ENCODE measurements at regions not wholly inside any gene's neighbourhood (a gene's known extent, or its start where the extent isn't known, plus 50 kb on each side); places are given as distances from the start of the nearest gene placed in this dataset.
"Not testable (repeated sequence)": the region's sequence is repeated elsewhere in the genome, so short reads cannot be mapped to it uniquely, and the experiment has no call there.

DNA sequence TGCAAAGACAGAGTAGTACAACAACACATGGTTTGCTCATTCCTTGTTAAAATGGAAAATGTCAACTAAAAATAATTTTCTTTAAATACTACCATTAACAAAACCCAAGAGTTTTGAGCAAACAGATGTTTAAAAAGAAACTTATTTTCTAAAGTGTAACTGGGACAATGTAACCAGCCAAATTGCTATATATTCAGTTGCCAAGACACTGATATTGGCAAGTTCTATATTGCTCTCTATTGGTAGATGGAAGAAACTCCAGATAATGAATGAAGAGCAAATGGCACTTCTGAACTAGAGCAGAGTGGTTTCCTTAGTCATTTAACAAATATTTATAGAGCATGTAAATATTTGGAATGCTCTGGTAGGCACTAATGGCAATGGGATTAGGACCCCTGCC, 966.2 kb downstream of the RPA4 start:
- DNase-seq = no peak
- intact Hi-C loops (cut with DNase I) = no loop called here

DNA sequence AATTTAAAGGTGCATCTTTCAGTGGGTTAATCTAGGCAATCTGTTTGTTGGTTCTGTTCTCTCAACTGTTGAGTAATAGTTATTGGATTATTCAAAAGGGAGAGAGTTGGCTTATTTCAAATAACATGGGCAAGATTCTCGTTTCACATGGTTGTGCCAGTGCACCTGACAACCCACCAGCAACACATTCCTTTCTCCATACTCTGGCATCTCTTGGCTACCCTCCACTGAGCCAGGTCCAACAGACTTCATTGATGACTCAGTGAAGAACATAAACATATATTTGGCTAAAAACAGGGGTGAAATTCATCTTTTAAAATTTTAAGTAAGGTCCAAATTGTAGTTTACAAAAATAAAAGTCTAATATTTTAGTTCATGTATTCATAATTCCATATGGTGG, 967.2 kb downstream of the RPA4 start:
- no peak for DNase-seq

DNA sequence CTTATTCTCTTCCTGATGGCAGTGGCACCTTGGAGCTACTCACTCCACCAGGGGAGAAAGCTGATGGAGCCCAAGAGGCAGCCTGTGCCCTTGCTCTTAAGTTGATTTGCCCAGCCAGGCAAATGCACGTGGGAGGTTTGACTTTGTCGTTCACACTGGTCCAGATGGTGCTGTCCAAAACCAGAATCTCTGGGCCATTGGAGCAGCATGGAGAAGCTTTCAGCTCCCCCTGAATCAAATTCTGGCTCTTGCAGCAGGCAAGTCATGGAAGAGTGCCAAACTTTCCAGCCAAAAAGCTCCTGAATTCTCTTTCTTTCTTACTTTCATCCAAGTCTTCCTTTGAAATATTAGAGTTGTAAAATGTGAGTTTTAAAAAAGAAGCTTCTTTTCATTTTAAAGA, 970.4 kb downstream of the RPA4 start:
- intact Hi-C loops (cut with DNase I) = no loop called here
- DNase-seq = peak in 5 of 10 donors; percentile 11 to 77 (median 21)

More for the DNA sequence above, 967.2 kb downstream of the RPA4 start:
- intact Hi-C loops (cut with DNase I) = no loop called here

DNA sequence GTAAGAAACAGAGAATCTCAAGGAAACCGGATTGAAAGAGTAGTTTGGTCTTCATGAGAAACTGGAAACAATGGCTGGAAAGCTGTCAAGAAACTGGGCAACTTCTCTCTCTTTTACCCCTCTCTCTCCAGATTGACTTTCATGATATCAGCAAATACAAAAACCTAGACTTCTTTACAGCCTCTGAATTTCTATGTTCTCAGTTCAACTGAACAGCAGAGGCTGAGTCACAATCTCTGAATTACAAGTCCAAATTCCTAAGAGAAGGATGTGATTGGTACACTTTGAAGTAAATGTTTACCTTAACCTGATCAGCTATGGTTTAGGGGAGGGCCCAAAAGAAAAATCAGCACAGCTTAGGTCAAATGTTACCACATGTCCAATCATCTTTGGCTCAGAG, 974.9 kb downstream of the RPA4 start:
- DNase-seq = no peak
- intact Hi-C loops (cut with DNase I) = no loop called here

DNA sequence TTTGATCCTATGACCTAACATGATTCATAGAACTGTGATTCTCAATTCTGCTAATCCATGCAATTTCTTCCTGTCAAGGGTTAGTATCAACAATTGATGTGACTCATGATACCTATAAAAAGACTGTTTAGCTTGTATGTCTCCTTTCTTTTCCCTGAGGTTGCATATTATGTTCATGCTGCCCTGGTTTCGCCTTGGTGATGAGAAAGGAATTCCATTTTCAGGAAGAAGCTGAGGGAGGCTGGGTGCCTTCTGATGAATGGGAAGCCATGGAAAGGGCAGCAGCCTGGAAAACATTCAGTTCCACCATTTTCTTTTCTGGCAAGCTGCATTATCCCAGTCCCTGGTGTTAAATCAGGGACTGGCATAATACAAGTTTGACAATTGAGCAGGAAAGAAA, 976.5 kb downstream of the RPA4 start:
- DNase-seq = no peak
- intact Hi-C loops (cut with DNase I) = no loop called here

DNA sequence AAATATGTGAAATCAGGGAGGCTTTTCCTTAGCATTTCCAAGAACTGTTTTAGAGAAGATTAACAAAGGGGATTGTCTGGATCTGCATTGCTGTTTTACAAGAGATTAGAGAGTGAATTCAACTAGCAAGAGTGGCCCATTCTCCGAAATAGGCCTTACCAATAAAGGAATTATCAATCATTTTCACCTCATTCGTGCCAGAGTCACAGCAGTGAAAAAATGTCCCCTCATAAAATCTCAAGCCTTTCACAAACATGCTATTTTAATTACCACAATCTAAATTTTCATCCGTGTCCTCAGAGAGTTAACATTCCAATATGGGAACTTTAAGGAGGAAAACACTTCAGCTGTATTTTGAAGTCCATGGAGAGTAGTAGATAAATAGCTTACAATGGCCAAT, 979.6 kb downstream of the RPA4 start:
- intact Hi-C loops (cut with DNase I) = no loop called here

DNA sequence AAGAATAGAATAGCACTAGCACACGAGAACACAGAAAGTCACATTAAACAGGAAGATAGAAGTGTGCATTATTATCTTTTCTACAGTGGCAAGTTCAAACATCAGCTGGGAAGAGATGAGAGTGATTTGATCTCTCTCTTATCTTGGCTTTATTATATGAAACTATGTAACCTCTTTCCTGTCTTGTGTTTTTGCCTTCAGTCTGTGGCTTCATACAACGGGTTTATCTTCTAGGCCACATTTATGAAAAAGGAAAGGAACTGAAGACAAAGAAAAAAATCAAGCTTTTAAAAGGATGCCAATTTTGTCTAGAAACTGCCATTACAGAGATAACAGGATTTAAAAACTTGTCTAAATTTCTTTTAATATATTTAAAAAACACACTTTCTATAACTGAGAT, 983.6 kb downstream of the RPA4 start:
- no peak for DNase-seq

More for the DNA sequence above, 979.6 kb downstream of the RPA4 start:
- DNase-seq = no peak

DNA sequence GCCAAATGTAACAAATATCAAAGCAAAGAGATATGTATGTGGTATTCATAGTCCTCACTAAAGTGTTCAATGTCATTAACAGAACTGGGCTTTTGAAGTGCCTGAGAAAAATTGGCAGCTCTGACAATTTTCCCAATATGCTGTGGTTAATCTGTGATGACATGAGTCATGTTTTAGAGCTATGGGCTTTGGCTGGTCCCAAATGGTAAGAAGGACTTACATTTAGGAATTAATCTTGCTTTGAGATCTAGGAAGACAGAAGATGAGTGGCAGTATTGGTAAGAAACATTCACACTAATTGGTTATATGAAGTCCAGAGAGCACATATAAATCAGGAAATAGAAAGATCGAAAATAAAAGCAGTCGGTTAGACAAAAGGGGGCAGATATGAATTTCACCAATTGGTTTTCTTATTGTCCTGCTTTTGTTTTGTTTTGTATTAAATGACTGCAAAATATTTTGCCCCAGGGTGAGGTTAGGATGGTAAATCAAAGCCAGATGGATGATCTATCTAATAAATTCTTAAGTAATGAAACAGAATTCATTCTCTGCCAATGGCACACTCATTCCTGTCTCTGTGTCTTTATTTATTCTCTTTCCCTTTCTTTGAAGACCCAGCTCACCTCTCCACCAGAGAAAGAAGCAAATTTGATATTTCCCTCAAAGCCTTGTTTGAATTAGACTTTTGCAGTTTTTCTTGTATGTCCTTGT, 993.1 kb downstream of the RPA4 start:
- intact Hi-C loops (cut with DNase I) = no loop called here
- DNase-seq = no peak

More for the DNA sequence above, 983.6 kb downstream of the RPA4 start:
- intact Hi-C loops (cut with DNase I) = no loop called here

DNA sequence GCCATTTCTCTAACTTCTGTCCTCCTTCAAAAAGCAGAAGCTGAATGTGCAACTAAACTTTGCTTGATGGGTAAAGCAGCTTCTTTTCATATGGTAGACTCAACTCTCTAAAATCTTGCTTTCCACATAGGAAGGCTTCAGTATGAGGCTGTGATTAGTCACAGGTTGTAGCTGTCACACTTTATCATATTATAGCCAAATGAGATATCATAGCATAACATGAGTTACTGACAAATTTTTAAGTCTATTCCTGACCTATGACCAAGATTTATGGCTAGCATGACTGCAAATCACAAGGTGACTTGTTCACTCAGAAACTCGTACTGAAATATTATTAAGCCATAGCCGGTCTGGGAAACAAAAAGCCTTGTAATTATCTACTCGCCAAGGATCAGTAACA, 998.6 kb downstream of the RPA4 start:
- intact Hi-C loops (cut with DNase I) = no loop called here
- DNase-seq = no peak

DNA sequence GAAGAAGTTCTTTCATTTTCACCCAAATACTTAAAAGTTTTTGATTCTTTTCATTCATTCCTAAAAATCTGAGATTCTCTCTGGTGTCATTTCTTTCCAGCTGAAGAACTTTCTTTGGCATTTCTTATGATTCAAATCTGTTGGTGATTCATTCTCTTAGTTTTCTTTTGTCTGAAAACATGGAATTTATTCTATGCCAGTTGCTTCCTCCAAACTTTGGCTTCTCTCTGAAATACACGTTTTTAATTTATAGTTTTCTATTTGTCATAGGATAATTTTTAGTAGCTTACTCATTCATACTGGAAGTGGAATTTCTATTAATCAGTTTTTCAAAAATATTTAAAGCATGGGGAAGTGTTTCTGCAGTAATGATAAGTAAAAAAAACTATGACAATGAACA, 1012.0 kb downstream of the RPA4 start:
- DNase-seq = no peak
- intact Hi-C loops (cut with DNase I) = no loop called here

DNA sequence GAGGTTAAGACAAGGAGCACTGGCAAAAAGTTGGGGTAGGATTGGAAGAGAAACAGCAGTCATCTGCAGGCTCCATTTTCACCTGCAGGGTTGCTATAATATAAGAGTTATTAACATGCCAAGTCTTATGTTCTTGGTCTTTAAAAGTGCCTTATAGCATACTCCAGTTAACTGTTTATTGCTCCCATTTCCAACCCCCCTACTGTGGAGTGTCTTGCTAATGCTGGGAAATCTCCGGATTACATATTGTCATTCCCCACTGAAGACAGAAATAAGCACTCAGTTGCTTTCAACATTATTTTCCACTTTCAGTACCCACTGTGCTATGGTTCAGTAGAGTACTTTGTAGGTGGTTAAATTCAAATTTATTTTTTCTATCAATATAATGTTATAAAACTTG, 1014.3 kb downstream of the RPA4 start:
- no peak for DNase-seq
- intact Hi-C loops (cut with DNase I) = no loop called here

DNA sequence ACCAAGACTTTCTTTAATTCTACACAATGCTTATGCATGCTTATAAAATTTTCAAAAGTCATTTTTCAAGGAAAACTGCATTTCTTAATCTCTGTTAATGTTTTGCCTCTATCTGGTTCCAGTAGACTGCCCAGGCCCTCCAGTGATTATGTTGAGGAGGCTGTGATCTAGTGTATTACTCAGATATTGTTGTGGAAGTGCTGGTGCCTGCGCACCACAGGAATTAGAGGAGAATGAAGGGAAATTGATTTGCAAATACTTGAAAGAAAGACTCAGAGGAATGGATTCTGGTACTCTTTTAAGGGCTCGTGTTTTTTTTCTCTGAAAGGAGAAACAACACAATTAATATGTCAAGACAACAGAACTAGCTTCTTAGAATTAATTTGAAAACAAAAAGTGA, 1015.1 kb downstream of the RPA4 start:
- DNase-seq = no peak
- intact Hi-C loops (cut with DNase I) = no loop called here

DNA sequence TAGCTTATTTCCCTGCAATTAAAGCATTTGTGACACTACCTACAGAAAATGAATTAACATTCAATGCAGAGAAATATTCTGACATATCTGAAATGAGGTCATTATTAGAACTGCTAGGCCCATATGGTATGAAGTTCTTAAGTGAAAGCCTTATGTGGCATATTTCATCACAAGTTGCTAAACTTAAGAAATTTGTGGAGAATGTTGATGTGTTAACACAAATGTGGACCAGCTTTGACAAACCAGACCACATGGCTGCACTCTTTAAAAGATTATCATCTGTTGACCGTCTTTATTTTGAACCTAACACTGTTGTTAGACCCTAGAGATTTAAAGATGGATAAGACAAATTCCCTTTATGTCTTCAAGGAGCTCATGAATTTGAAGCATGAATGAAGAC, 1024.1 kb downstream of the RPA4 start:
- intact Hi-C loops (cut with DNase I) = no loop called here
- no peak for DNase-seq

DNA sequence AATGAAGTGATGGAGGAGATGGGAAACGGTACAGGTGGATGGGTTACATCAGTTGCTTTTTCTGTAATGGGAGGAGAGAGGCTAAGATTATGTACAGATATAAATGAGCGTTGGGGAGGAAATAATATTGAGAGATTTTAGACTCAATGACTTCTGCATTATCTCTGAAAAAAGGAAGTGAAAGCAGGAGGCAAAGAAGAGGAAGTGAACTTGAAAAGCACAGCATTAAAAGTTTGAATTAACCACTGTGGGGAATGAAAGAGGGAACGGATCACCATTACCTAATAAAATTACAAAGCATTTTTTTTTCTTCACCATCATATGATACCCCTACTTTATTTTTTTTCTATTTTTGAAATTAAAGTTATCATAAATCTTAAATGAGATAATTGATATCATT, 1025.5 kb downstream of the RPA4 start:
- intact Hi-C loops (cut with DNase I) = no loop called here
- DNase-seq = no peak

DNA sequence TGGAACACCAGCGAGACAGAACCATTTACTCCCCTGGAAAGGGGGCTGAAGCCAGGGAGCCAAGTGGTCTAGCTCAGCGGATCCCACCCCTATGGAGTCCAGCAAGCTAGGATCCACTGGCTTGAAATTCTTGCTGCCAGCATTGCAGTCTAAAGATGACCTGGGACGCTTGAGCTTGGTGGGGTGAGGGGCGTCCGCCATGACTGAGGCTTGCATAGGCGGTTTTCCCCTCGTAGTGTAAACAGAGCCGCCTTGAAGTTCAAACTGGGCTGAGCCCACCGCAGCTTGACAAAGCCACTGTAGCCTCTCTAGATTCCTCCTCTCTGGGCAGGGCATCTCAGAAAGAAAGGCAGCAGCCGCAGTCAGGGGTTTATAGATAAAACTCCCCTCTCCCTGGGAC, 1031.7 kb downstream of the RPA4 start:
- intact Hi-C loops (cut with DNase I) = not testable (repeated sequence)

DNA sequence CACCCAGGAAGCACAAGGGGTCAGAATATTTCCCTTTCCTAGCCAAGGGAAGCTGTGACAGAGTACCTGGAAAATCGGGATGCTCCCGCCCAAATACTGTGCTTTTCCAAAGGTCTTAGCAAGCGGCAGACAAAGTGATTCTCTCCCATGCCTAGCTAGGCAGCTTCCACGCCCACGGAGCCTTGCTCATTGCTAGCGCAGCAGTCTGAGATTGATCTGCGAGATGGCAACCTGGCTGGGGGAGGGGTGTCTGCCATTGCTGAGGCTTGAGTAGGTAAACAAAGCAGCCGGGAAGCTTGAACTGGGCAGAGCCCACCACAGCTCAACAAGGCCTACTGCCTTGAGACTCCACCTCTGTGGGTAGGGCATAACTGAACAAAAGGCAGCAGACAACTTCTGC, 1037.5 kb downstream of the RPA4 start:
- intact Hi-C loops (cut with DNase I) = not testable (repeated sequence)
- DNase-seq = peak in 2 of 10 donors; percentile 53 to 67

More for the DNA sequence above, 1031.7 kb downstream of the RPA4 start:
- DNase-seq = peak in 1 of 10 donors; percentile 30

DNA sequence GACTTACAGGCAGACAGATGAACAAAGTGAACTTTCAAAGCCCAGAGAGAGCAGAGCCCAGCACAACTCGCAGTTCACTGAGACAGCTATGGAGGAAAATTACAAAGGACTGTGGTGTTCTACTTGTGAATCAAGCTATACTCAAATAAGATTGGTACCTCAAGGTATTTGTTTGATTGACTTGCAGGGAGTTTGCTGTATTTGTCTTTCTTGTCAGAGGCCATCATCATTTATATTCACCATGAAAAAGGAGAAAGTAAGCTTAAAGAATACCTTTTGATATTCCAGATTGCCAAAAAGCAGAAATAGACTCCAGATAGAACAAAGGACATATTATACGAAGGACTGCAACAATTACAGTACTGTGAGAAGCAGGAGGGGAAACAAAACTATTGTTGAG, 1047.9 kb downstream of the RPA4 start:
- peak in 1 of 10 donors; percentile 43 for DNase-seq
- intact Hi-C loops (cut with DNase I) = no loop called here

DNA sequence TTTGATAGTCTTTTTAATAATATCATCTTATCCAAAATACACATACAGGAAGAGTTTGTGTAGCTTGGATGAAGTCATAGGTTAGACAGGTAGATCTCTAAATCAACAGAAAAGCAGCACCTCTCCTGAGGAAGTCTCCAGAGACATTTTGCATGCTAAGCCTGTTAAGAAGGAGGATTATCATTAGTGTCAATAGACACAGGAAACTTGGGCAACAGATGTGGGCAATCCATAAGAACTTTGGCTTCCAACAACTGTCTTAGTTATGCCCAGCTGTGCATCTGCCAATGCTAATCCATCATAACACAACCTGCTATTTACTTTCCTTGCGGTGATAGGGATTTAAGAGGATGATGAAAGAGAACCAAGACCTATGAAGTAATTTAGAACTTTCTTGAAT, 1052.6 kb downstream of the RPA4 start:
- no peak for DNase-seq
- intact Hi-C loops (cut with DNase I) = no loop called here

DNA sequence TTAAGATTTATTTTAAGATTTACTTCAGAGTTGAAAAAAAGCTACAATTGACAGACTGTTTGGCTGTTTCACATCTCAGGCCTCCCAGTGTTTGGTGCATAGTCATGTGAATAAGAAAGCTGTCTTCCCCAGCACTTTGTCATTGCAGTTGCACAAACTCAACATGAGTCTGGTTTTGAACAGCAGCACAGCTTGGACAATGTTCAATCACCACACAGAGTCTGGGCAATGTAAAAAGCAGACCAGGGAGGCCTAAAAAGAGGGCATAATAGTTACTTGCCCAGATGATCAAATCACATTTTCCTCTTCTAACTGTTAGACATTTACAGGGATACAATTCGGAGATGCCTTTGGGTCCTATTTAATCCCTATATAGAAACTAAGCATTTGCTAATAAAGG, 1055.0 kb downstream of the RPA4 start:
- DNase-seq = no peak
- intact Hi-C loops (cut with DNase I) = no loop called here

DNA sequence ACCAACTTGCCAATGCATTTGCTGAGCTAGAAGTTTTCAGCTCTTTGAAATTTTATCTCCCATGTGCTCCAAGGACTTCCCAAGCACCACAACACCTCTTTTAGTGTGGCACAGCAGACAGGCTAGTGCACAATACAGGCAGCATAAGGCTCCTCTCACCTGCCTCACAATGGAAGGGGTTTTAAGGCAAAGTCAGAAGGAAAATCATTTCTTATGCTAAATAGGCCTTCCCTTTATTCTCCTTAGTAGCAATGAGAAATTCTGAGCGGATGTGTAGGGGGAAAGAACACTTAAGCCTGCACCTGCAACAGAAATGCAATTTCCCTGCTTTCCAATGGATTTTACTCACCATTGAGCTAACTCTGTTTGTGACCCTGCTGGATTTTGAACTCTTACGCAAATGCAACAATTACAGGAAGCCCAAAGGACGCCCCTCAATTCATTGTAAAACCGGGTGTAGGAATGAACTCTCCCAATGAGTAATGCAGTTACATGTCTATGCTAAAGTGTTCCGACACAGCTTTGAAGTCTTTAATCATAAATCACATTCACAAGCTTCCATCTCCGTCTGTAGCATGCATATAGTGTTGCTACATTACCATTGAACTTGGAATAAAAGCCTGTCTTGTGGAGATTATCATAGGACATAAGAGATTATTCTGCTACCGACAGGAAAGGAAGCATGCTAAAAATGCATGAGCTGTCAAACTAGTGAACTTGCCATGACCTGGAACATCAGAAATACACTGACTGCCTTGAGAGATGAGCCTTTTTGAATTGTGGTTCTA, 1084.9 kb downstream of the RPA4 start:
- intact Hi-C loops (cut with DNase I) = no loop called here
- no peak for DNase-seq

DNA sequence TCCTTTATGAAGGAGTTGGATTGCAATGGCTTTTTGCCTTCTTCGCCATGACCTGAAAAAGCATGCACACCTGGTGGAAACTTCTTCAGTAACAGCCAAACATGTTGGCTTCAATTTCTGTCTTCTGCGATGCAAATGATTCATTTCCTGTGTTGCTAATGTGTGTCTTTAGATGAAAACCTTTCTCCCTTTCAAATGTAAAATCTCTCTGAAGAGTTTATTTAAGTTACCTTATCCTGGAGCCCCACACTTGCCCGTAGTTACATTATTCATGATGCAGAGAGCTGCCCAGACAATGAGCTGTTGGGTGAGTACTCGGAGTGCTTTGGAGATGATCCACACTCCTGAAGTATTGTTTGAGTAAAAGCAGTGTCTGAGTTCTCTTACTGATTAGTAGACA, 1100.9 kb downstream of the RPA4 start:
- DNase-seq = no peak
- intact Hi-C loops (cut with DNase I) = no loop called here

DNA sequence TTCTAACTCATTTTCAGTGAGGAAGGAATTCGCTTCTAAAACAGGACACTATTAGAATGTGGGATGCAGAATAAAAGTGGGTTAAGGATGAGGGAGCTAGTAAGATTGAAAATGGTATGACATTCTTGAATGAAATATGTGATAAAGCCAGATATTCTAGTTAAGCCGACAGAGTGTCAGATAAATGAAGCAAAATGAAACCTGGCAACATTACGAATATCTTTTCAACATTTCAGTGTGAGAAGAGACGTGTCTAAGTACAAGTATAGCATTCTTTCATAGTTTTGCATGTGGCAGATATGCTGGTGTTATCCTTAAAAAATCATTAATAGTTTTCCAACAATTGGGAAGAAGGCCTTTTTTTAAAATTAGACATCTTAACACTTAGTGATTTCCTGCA, 1101.4 kb downstream of the RPA4 start:
- intact Hi-C loops (cut with DNase I) = no loop called here
- no peak for DNase-seq
